DOHH2 (cell line): ENCODE measurements at regions not wholly inside any gene's neighbourhood (a gene's known extent, or its start where the extent isn't known, plus 50 kb on each side); places are given as distances from the start of the nearest gene placed in this dataset.

ENCODE experiments used
- EZH2phosphoT487 ChIP-seq: fragments of 200-600 bp; sonication (generic); IDR thresholded peaks from 2 replicates; pipeline ENCODE4 v1.6.1; 2017; ENCODE audit warnings: borderline replicate concordance, mild to moderate bottlenecking, antibody characterized with exemption, low read length, moderate library complexity, mixed read lengths
- TF ChIP-seq, protein P1 (sequence below): fragments of 200-600 bp; sonication (generic); IDR thresholded peaks from one replicate; pipeline ENCODE4 v1.5.1; 2014; ENCODE audit warnings: antibody characterized with exemption, mild to moderate bottlenecking, low read depth, low read length; ENCODE audit not compliant: poor library complexity, severe bottlenecking

DNA sequence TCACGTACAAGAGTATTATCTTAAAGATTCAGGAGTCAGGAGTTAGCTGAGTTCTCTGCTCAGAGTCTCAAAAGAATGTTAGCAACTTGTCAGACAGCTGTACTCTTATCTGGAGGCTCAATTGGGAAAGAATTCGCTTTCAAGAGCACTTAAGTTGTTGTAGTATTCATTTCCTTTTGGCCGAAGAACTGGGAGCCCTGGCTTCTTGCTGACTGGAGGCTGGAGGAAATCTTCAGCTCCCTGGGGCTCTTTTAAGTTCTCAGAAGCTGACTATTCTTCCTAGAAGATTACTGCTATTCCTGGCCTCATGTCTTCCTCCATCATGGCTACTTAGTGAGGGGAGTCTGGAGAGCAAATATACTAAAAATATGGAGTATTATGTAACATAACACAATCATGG, 587.2 kb downstream of the EPHA5 start:
- TF ChIP-seq, protein P1, sequence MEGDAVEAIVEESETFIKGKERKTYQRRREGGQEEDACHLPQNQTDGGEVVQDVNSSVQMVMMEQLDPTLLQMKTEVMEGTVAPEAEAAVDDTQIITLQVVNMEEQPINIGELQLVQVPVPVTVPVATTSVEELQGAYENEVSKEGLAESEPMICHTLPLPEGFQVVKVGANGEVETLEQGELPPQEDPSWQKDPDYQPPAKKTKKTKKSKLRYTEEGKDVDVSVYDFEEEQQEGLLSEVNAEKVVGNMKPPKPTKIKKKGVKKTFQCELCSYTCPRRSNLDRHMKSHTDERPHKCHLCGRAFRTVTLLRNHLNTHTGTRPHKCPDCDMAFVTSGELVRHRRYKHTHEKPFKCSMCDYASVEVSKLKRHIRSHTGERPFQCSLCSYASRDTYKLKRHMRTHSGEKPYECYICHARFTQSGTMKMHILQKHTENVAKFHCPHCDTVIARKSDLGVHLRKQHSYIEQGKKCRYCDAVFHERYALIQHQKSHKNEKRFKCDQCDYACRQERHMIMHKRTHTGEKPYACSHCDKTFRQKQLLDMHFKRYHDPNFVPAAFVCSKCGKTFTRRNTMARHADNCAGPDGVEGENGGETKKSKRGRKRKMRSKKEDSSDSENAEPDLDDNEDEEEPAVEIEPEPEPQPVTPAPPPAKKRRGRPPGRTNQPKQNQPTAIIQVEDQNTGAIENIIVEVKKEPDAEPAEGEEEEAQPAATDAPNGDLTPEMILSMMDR, result no peak
- no peak for TF ChIP-seq EZH2phosphoT487
